SK-N-SH (cell line): ENCODE measurements at regions not wholly inside any gene's neighbourhood (a gene's known extent, or its start where the extent isn't known, plus 50 kb on each side); places are given as distances from the start of the nearest gene placed in this dataset.

Source experiments
- CTCF ChIP-seq: fragments of 200-600 bp; sonication (generic); IDR thresholded peaks from 2 replicates; pipeline ENCODE4 v1.6.1; 2017; ENCODE audit warnings: antibody characterized with exemption, mild to moderate bottlenecking, moderate library complexity
- EP300 ChIP-seq, 2 experiments: IDR thresholded peaks; 2 replicates each; pipeline versions ENCODE4 v1.4.0 to v1.6.1; 2012; ENCODE audit warnings: borderline replicate concordance in 1 of 2, low read depth in 1 of 2, low read length in 1 of 2
- EZH2phosphoT487 ChIP-seq: fragments of 200-600 bp; sonication (generic); IDR thresholded peaks from 2 replicates; pipeline ENCODE4 v1.6.1; 2017; ENCODE audit warnings: low read depth, mixed run types, mild to moderate bottlenecking, antibody characterized with exemption, moderate library complexity, borderline replicate concordance
- MAX ChIP-seq: IDR thresholded peaks from 2 replicates; pipeline ENCODE4 v1.4.0; 2012; ENCODE audit warnings: low read depth
- POLR2AphosphoS5 ChIP-seq: IDR thresholded peaks from 2 replicates; pipeline ENCODE4 v1.6.1; 2012; ENCODE audit warnings: low read depth, low read length
- RAD21 ChIP-seq: IDR thresholded peaks from 2 replicates; pipeline ENCODE4 v1.6.1; 2012; ENCODE audit warnings: mild to moderate bottlenecking, low read length
- REST ChIP-seq: IDR thresholded peaks from 2 replicates; pipeline ENCODE4 v1.6.1; 2012; ENCODE audit warnings: mild to moderate bottlenecking, low read depth, low read length, moderate library complexity
- SIN3A ChIP-seq: IDR thresholded peaks from 2 replicates; pipeline ENCODE4 v1.6.1; 2012; ENCODE audit warnings: low read depth, mild to moderate bottlenecking, low read length, moderate library complexity, borderline replicate concordance
- SMC3 ChIP-seq: IDR thresholded peaks from 2 replicates; pipeline ENCODE4 v1.6.1; 2012; ENCODE audit warnings: low read depth, low read length, improper control_type of control experiment
- TAF1 ChIP-seq: IDR thresholded peaks from 2 replicates; pipeline ENCODE4 v1.6.1; 2012; ENCODE audit warnings: low read depth, mild to moderate bottlenecking, low read length, moderate library complexity, borderline replicate concordance
- TEAD4 ChIP-seq: IDR thresholded peaks from 2 replicates; pipeline ENCODE4 v1.4.0; 2012; ENCODE audit warnings: mild to moderate bottlenecking, borderline replicate concordance; ENCODE audit not compliant: insufficient read depth
- YY1 ChIP-seq: IDR thresholded peaks from 2 replicates; pipeline ENCODE4 v1.4.0; 2012; ENCODE audit warnings: low read depth, mild to moderate bottlenecking
- TF ChIP-seq, protein P1 (sequence below): IDR thresholded peaks from 2 replicates; pipeline ENCODE4 v1.4.0; 2012; ENCODE audit warnings: low read depth, borderline replicate concordance

GRCh38 chr18:24877066-24877465 is 416.6 kb downstream of the HRH4 start:
- TF ChIP-seq CTCF (no peak), EP300 (IDR thresholded peaks at IDR 0.05; ENCODE audit: borderline replicate concordance in 1 of 2, low read depth in 1 of 2, low read length in 1 of 2) (no peak), MAX (no peak), REST (no peak), RAD21 (no peak), TAF1 (no peak), SMC3 (no peak), POLR2AphosphoS5 (no peak), SIN3A (no peak), EZH2phosphoT487 (no peak), YY1 (no peak), TEAD4 (no peak)
- TF ChIP-seq, protein P1, sequence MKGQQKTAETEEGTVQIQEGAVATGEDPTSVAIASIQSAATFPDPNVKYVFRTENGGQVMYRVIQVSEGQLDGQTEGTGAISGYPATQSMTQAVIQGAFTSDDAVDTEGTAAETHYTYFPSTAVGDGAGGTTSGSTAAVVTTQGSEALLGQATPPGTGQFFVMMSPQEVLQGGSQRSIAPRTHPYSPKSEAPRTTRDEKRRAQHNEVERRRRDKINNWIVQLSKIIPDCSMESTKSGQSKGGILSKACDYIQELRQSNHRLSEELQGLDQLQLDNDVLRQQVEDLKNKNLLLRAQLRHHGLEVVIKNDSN: no peak
